GM18951 (cell line): ENCODE measurements at regions not wholly inside any gene's neighbourhood (a gene's known extent, or its start where the extent isn't known, plus 50 kb on each side); places are given as distances from the start of the nearest gene placed in this dataset.
"Not testable (repeated sequence)": the region's sequence is repeated elsewhere in the genome, so short reads cannot be mapped to it uniquely, and the experiment has no call there.

Source experiments
- POLR2A ChIP-seq: IDR thresholded peaks from 4 replicates; pipeline ENCODE4 v1.6.1; 2011; ENCODE audit warnings: mild to moderate bottlenecking; ENCODE audit not compliant: insufficient read length, insufficient read depth; ENCODE audit errors: extremely low read depth
- in situ Hi-C: fragments of 300-500 bp; cut with MboI; formaldehyde crosslinking; loops from one replicate; pipeline ENCODE4 v1.12.0; 2022; ENCODE audit warnings: low sequenced_read_pairs, mixed read lengths, inconsistent platforms; ENCODE audit not compliant: unreplicated experiment

DNA sequence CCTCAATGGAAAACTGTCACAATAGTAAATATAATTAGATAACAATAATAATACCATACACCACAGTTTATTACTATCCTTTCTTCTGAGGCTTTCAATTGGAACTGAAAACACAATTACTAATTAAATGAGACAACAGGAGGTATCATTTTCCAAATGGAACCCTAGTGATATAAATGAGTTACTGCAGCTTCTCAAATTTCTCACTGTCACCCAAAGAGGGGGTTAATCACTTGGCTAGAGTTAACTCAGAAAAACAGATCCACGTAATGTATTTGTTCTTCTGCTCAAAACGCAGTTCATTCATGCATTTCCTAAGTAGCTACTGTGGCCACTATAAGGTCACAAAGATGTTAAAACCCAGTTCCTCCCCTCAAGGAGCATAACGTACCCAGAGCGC is 120.9 kb upstream of the FOXN3 start:
- TF ChIP-seq POLR2A: no peak
- in situ Hi-C loops: no loop called here

DNA sequence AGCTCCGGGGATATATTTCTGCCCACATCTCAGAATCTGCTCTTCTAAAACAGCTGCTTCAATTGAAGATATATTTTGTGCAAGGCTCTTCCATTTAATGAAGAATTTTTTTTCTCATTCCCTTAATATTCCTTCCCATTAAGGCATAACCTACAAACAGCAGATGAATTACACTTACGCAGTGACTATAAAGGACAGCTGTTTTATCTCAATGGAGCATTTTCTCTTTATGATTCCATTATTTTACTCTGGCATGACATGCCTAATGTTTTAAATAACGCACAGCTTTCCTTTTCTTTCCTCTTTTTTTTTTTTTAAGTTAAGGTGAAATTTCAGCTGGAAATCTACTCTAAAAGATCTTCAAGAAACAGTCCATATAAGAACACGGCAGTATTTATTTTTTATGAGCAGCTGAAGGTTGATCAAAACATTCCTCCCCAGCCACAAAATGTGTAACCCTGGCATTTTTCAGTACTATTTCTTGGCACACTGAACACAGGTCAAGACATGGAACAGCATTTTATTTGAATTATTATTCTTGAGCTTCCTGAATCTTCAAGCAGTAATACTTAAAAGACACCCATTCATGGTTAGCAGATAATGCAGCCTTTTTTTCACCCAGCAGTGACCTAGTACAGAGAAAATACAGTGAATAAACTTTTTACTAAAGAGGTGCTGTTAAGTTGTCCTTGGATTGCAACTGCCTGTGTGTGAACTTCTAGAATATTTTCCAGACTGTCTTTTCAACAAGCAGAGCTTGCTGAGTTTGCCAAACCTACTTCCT is 118.1 kb upstream of the FOXN3 start:
- TF ChIP-seq POLR2A: no peak
- in situ Hi-C loops: no loop called here

DNA sequence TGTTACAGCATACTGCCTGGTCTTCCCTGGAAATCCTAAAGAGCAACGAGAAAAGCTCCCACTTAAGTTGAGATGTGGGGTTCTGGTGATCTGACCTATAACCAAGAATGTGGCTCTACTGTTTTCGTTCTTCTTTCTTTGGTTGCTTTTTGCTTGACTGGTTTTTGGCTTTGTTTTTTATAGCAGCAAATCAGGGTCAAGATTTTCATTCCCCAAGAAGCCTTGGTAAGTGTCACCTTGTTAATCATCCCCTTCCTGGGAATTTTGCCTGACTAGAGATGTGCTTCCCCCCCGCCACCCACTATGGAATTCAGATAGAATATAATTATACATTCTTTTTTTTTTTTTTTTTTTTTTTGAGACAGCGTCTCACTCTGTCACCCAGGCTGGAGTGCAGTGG is 116.7 kb upstream of the FOXN3 start:
- no peak for TF ChIP-seq POLR2A
- in situ Hi-C loops: no loop called here

DNA sequence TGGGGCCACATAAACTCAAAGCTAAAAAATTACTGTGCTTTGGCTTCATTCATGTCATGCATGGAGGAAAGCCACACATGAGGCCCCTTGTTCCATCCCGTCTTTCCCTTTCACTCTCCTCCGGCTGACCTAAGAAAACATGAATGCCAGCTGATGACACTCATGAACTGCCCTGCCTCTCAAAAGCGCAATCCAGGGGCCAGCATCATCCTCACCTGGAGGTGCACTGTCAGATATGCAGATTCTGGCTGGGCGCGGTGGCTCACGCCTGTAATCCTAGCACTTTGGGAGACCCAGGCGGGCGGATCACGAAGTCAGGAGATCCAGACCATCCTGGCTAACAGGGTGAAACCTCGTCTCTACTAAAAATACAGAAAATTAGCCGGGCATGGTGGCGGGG is 116.1 kb upstream of the FOXN3 start:
- in situ Hi-C loops: no loop called here
- TF ChIP-seq POLR2A: no peak

DNA sequence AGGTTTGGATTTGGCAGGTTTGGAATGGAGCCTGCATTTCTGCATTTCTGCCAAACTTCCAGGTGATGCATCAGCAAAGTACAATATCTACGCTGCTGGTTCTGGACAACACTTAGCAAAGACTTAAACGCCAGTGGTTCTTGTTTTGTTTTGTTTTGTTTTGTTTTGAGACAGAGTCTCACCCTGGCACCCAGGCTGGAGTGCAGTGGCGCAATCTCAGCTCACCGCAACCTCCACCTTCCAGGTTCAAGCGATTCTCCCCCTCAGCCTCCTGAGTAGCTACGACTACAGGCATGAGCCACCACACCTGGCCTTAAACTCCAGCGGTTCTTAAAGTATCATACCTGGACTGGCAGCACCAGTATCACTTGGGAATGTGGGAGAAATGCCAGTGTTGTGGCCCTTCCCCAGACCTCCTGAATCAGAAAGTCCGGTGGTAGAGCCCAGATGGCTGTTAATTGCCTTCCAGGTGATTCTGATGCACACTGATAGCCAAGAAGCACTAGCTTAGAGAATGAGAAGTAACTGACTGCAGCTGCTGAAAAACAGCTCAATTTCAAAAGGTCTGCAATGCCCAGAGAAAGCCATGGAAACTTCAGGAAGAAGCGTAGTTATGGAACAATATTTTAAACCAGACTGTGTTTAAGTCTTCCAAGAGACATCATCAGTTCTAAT is 114.8 kb upstream of the FOXN3 start:
- in situ Hi-C loops: no loop called here
- no peak for TF ChIP-seq POLR2A

DNA sequence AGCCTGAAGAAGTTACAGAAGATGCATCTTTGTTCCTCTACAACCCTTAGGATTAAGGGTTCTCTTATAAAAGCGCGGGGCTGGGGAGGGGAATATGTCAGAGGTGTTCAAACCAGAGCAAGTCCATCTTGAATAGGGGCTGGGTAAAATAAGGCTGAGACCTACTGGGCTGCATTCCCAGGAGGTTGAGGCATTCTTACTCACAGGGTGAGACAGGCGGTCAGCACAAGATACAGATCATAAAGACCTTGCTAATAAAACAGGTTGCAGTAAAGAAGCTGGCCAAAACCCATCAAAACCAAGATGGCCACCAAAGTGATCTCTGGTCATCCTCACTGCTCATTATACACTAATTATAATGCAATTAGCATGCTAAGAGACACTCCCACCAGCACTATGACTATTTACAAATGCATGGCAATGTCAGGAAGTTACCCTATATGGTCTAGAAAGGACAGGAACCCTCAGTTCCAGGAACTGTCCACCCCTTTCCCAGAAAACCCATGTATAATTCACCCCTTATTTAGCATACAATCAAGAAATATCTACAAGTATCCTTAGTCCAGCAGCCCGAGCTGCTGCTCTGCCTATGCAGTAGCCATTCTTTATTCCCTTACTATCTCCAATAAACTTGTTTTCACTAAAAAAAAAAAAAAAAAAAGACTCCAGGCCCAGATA is 108.1 kb upstream of the FOXN3 start:
- in situ Hi-C loops: no loop called here

DNA sequence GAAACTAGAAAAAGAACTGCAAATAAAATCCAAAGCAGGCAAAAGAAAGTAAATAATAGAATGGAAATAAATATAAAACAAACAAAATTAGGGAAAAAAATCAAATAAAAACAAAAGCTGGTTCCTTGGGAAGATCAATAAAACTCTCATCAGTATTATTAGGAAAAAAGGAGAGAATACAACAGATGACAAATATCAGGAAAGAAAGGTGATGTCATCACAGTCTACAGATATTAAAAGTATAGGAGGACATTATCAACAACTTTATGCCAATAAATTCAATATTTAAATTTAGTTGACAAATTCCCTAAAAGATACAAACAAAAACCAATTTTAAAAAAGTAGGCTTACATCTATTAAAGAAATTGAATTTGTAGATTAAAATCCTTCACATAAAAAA is 107.4 kb upstream of the FOXN3 start:
- TF ChIP-seq POLR2A: no peak
- in situ Hi-C loops: no loop called here

More for the DNA sequence above, 108.1 kb upstream of the FOXN3 start:
- TF ChIP-seq POLR2A: no peak

DNA sequence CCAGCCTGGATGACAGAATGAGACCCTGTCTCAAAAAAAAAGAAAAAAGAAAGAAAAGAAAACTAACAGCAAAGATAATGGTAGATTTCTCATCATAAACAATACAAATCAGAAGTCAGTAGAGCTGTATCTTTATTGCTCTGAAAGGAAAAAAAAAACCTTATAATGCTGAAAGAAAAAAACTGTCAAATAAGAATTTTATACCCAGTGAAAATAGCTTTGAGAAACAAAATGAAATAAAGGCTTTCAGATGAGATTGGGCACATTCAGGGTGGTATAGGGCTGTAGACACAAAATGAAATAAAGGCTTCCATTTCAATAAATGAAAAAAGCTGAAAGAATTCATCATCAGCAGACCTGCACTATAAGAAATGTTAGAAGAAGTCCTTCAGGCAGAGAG is 105.0 kb upstream of the FOXN3 start:
- TF ChIP-seq POLR2A: no peak
- in situ Hi-C loops: no loop called here

DNA sequence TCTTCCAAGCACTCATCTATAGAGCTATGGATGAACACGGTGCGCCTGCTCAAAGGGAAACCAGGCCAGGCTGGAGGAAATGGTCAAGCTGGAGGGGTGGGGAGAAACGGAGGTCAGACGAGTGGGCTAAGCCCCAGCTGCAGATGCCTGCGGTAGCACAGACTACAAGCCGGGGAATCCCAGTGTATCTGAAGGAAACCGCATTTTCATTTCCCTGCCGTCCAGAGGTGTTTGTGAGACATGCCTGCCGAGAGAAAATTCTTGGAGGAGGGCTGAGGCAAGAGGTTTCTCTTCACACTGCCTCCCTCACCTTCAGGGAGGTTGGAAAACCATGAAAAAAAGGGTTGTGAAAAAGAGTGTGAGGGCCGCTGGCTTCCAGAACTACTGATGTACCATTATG is 102.0 kb upstream of the FOXN3 start:
- no peak for TF ChIP-seq POLR2A
- in situ Hi-C loops: no loop called here

DNA sequence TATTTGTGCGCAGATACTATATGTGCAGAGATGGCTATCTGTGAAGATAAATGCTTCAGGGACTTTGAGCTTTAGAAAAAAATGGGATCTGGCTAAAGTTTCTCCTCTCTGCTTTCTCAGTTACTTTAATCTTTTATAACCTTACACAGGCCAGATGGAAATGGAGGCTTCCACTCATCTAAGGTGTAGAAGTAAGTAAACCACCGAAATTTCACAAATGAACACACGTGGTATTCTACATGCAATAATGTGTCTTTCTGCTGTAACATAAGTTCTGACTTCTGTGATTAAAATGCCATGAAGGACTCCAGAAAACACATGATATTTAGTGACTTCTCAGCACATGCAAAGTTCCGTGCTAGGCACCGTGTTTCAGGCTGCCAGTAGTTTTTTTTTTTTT is 99.1 kb upstream of the FOXN3 start:
- in situ Hi-C loops: no loop called here
- TF ChIP-seq POLR2A: no peak

DNA sequence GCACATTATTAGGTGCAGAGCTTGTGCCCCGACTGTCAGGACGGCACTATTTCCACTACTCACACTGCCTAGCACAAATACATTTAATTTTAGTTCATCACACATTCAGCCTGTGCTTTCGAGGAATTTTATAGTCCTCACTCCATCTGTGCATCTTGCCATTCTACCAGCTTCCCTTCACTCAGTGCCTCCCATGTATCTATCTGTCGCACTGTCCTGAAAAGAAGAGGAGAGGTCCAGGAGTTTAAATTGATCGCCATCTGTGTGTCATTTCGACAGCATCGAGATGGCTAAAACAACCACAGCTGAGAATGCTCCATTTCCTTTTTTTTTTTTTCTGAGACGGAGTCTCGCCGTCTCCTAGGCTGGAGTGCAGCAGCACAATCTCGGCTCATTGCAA is 97.6 kb upstream of the FOXN3 start:
- in situ Hi-C loops: no loop called here
- no peak for TF ChIP-seq POLR2A

DNA sequence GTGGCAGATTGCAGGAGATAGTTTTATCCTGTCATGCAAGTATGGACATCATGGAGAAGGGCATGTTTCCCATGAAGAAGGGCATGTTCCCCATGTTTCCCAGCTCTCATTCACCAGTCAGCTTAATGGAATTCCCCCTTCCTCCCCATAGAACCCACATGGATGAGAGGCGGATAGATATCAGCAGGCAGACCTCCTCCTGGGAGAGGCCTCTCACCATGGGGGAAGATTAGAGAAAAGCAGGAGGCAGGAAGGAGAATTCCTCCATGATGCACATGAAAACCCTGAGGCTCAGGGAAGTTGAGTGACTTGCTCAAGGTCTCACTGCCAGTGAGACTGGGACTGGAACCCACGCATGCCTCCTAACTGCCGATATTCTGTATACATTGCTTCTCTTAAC is 92.9 kb upstream of the FOXN3 start:
- no peak for TF ChIP-seq POLR2A

DNA sequence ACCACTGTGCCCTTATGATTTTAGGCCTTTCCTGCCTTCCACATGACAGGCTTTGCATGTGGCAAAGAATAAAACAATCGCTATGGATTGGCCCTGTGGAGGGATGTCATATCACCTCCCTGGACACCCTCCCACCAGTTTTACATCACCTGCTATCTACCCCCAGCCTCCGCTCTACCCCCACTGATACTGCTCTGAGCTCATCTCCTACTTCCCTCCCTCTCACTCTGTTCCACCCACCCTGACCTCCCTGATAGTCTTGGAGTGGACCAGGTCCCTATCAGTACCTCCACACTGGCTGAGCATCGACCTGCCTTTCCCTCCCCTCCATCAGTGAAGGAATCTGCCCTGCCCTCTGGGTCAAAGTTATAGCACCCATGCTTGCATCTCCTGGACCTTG is 91.8 kb upstream of the FOXN3 start:
- no peak for TF ChIP-seq POLR2A
- in situ Hi-C loops: no loop called here

More for the DNA sequence above, 92.9 kb upstream of the FOXN3 start:
- in situ Hi-C loops: no loop called here

DNA sequence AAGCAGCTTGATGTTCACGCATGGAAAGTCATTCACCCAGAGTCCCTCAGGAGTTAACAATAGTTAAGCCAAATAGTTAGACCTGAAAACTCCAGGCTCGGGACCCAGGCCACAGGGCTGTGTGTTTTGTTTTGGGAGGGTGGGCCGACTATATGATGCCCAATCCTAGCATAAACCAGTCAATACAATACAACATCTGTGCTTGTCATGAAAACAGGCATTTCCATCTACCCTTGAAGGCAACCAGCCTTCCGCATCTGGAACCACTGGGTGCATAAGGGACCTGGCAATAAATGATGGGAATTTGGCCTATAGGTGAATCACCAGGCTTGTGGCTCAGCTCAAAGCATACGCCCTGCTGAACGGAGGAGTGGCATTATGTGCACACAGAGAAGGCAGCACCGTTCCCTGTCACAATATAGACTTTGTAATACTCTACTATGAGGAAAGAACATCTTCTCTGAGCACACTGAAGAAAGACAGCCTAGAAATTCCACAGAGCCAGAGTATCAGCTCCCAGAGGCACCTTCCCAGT is 91.0 kb upstream of the FOXN3 start:
- in situ Hi-C loops: no loop called here
- no peak for TF ChIP-seq POLR2A

DNA sequence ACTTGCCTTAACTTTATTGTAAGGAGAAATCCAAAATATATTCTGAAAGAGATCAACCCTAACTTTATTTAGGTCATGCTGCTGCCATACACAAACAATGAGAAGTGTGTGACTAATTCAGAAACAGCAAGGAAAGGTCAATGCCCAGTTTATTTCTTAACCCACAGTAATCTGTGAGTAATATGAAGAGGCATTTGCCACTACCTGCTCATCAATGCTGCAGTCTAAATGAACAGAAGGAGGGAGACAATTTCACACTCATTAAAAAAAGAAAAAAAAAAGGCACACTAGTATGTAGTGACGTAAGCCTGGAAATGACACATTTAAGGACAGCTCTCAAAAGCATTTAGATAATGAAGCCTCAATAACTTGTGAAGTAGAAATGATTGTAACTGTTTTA is 90.5 kb upstream of the FOXN3 start:
- in situ Hi-C loops: no loop called here
- TF ChIP-seq POLR2A: no peak

DNA sequence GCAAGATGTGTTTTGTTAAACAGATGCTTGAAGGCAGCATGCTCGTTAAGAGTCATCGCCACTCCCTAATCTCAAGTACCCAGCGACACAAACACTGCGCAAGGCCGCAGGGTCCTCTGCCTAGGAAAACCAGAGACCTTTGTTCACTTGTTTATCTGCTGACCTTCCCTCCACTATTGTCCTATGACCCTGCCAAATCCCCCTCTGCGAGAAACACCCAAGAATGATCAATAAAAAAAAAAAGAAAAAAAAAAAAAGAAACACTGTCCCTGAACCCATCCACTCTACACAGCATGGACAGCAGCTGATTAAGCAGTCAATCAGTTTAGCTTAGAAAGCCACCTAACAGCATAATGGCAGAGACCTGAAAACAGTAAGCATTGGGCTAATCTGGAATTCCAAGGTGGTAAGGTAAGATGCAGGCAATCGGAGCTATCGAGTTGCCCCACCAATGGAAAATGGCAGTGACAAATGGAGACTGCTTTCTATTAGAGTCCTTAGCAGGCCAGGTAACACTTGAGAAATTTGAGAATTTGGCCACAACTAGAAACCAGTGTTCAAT is 89.9 kb upstream of the FOXN3 start:
- in situ Hi-C loops: not testable (repeated sequence)
